ENCODE measurements at regions not wholly inside any gene's neighbourhood (a gene's known extent, or its start where the extent isn't known, plus 50 kb on each side); places are given as distances from the start of the nearest gene placed in this dataset.

- Histone ChIP-seq H3K27ac (ENCODE audit: low read depth in 2 of 2, low read length in 1 of 2) (no peak overlapping the region), H3K4me3 (ENCODE audit: low read depth in 1 of 2, low read length in 2 of 2) (no peak overlapping the region), H3K36me3 (ENCODE audit: control insufficient read depth in 2 of 2, insufficient read depth in 2 of 2, low read length in 1 of 2) (no peaks in the 10 kb centered on the region), H3K4me1 (ENCODE audit: control insufficient read depth in 2 of 2, insufficient read depth in 2 of 2, low read length in 1 of 2) (no peaks in the 10 kb centered on the region), H3K9me3 (ENCODE audit: control insufficient read depth in 2 of 2, insufficient read depth in 1 of 2, low read depth in 1 of 2, low read length in 1 of 2) (no peaks in the 10 kb centered on the region), H3K27me3 (ENCODE audit: control insufficient read depth in 1 of 2, insufficient read depth in 2 of 2, low read length in 2 of 2) (no peaks in the 10 kb centered on the region)
These were observed 111.4 kb upstream of the ZNF678 start for GRCh38 chr1:227451954-227452353.

GRCh38 chr1:227451057-227451456, 112.3 kb upstream of the ZNF678 start:
- Histone ChIP-seq H3K27me3 (ENCODE audit: control insufficient read depth in 1 of 2, insufficient read depth in 2 of 2, low read length in 2 of 2) (no peaks in the 10 kb centered on the region), H3K4me3 (ENCODE audit: low read depth in 1 of 2, low read length in 2 of 2) (no peak overlapping the region), H3K9me3 (ENCODE audit: control insufficient read depth in 2 of 2, insufficient read depth in 1 of 2, low read depth in 1 of 2, low read length in 1 of 2) (no peaks in the 10 kb centered on the region), H3K4me1 (ENCODE audit: control insufficient read depth in 2 of 2, insufficient read depth in 2 of 2, low read length in 1 of 2) (no peaks in the 10 kb centered on the region), H3K27ac (ENCODE audit: low read depth in 2 of 2, low read length in 1 of 2) (no peak overlapping the region), H3K36me3 (ENCODE audit: control insufficient read depth in 2 of 2, insufficient read depth in 2 of 2, low read length in 1 of 2) (no peaks in the 10 kb centered on the region)
- 64 to 85% methylated on average over 2 of the region's 2 CpGs for WGBS, 2 donors

- Histone ChIP-seq H3K4me3 (ENCODE audit: low read depth in 1 of 2, low read length in 2 of 2) (no peak overlapping the region), H3K9me3 (ENCODE audit: control insufficient read depth in 2 of 2, insufficient read depth in 1 of 2, low read depth in 1 of 2, low read length in 1 of 2) (no peaks in the 10 kb centered on the region), H3K27me3 (ENCODE audit: control insufficient read depth in 1 of 2, insufficient read depth in 2 of 2, low read length in 2 of 2) (no peaks in the 10 kb centered on the region), H3K4me1 (ENCODE audit: control insufficient read depth in 2 of 2, insufficient read depth in 2 of 2, low read length in 1 of 2) (no peaks in the 10 kb centered on the region), H3K36me3 (ENCODE audit: control insufficient read depth in 2 of 2, insufficient read depth in 2 of 2, low read length in 1 of 2) (no peaks in the 10 kb centered on the region), H3K27ac (ENCODE audit: low read depth in 2 of 2, low read length in 1 of 2) (no peak overlapping the region)
- WGBS, 2 donors, result 79 to 98% methylated on average over 2 of the region's 2 CpGs
These were observed 112.9 kb upstream of the ZNF678 start for GRCh38 chr1:227450489-227450888.

- no peaks in the 10 kb centered on the region for H3K4me1 ChIP-seq (ENCODE audit: control insufficient read depth in 2 of 2, insufficient read depth in 2 of 2, low read length in 1 of 2)
- no peaks in the 10 kb centered on the region for H3K9me3 ChIP-seq (ENCODE audit: control insufficient read depth in 2 of 2, insufficient read depth in 1 of 2, low read depth in 1 of 2, low read length in 1 of 2)
- H3K27me3 ChIP-seq (ENCODE audit: control insufficient read depth in 1 of 2, insufficient read depth in 2 of 2, low read length in 2 of 2), result no peaks in the 10 kb centered on the region
- H3K4me3 ChIP-seq (ENCODE audit: low read depth in 1 of 2, low read length in 2 of 2), result no peak overlapping the region
- H3K27ac ChIP-seq (ENCODE audit: low read depth in 2 of 2, low read length in 1 of 2), result no peak overlapping the region
- no peaks in the 10 kb centered on the region for H3K36me3 ChIP-seq (ENCODE audit: control insufficient read depth in 2 of 2, insufficient read depth in 2 of 2, low read length in 1 of 2)
- 81 to 83% methylated on average over 11 of the region's 11 CpGs for WGBS, 2 donors
These were observed 113.5 kb upstream of the ZNF678 start for GRCh38 chr1:227449741-227450441.

GRCh38 chr1:227449051-227449450, 114.3 kb upstream of the ZNF678 start:
- WGBS, 2 donors, result 46 to 63% methylated on average over 6 of the region's 6 CpGs
- Histone ChIP-seq H3K36me3 (ENCODE audit: control insufficient read depth in 2 of 2, insufficient read depth in 2 of 2, low read length in 1 of 2) (no peaks in the 10 kb centered on the region), H3K9me3 (ENCODE audit: control insufficient read depth in 2 of 2, insufficient read depth in 1 of 2, low read depth in 1 of 2, low read length in 1 of 2) (no peaks in the 10 kb centered on the region), H3K4me3 (ENCODE audit: low read depth in 1 of 2, low read length in 2 of 2) (no peak overlapping the region), H3K27ac (ENCODE audit: low read depth in 2 of 2, low read length in 1 of 2) (no peak overlapping the region), H3K27me3 (ENCODE audit: control insufficient read depth in 1 of 2, insufficient read depth in 2 of 2, low read length in 2 of 2) (no peaks in the 10 kb centered on the region), H3K4me1 (ENCODE audit: control insufficient read depth in 2 of 2, insufficient read depth in 2 of 2, low read length in 1 of 2) (no peaks in the 10 kb centered on the region)

GRCh38 chr1:227447531-227447990, 115.8 kb upstream of the ZNF678 start:
- Histone ChIP-seq H3K4me1 (ENCODE audit: control insufficient read depth in 2 of 2, insufficient read depth in 2 of 2, low read length in 1 of 2) (no peaks in the 10 kb centered on the region), H3K36me3 (ENCODE audit: control insufficient read depth in 2 of 2, insufficient read depth in 2 of 2, low read length in 1 of 2) (no peaks in the 10 kb centered on the region), H3K4me3 (ENCODE audit: low read depth in 1 of 2, low read length in 2 of 2) (no peak overlapping the region), H3K27ac (ENCODE audit: low read depth in 2 of 2, low read length in 1 of 2) (no peak overlapping the region), H3K27me3 (ENCODE audit: control insufficient read depth in 1 of 2, insufficient read depth in 2 of 2, low read length in 2 of 2) (no peaks in the 10 kb centered on the region), H3K9me3 (ENCODE audit: control insufficient read depth in 2 of 2, insufficient read depth in 1 of 2, low read depth in 1 of 2, low read length in 1 of 2) (no peaks in the 10 kb centered on the region)
- WGBS, 2 donors, result 48 to 50% methylated on average over 25 of the region's 25 CpGs

- no peaks in the 10 kb centered on the region for H3K9me3 ChIP-seq (ENCODE audit: control insufficient read depth in 2 of 2, insufficient read depth in 1 of 2, low read depth in 1 of 2, low read length in 1 of 2)
- H3K36me3 ChIP-seq (ENCODE audit: control insufficient read depth in 2 of 2, insufficient read depth in 2 of 2, low read length in 1 of 2), result no peaks in the 10 kb centered on the region
- H3K4me3 ChIP-seq (ENCODE audit: low read depth in 1 of 2, low read length in 2 of 2), result no peak overlapping the region
- H3K27me3 ChIP-seq (ENCODE audit: control insufficient read depth in 1 of 2, insufficient read depth in 2 of 2, low read length in 2 of 2), result no peaks in the 10 kb centered on the region
- H3K4me1 ChIP-seq (ENCODE audit: control insufficient read depth in 2 of 2, insufficient read depth in 2 of 2, low read length in 1 of 2), result no peaks in the 10 kb centered on the region
- no peak overlapping the region for H3K27ac ChIP-seq (ENCODE audit: low read depth in 2 of 2, low read length in 1 of 2)
- WGBS, 2 donors, result 94 to 97% methylated on average over 2 of the region's 2 CpGs
These were observed 117.6 kb upstream of the ZNF678 start for GRCh38 chr1:227445746-227446145.

GRCh38 chr1:227445092-227445674, 118.2 kb upstream of the ZNF678 start:
- H3K27ac ChIP-seq (ENCODE audit: low read depth in 2 of 2, low read length in 1 of 2), result no peak overlapping the region

GRCh38 chr1:227440182-227440581, 121.9 kb upstream of the CDC42BPA start:
- H3K4me1 ChIP-seq (ENCODE audit: control insufficient read depth in 2 of 2, insufficient read depth in 2 of 2, low read length in 1 of 2), result no peaks in the 10 kb centered on the region
- no peaks in the 10 kb centered on the region for H3K27me3 ChIP-seq (ENCODE audit: control insufficient read depth in 1 of 2, insufficient read depth in 2 of 2, low read length in 2 of 2)
- H3K9me3 ChIP-seq (ENCODE audit: control insufficient read depth in 2 of 2, insufficient read depth in 1 of 2, low read depth in 1 of 2, low read length in 1 of 2), result peaks cover 0 to 2% of the 10 kb centered on the region in 2 donors
- 39 to 42% methylated on average over 7 of the region's 7 CpGs for WGBS, 2 donors
- H3K4me3 ChIP-seq (ENCODE audit: low read depth in 1 of 2, low read length in 2 of 2), result no peak overlapping the region
- no peak overlapping the region for H3K27ac ChIP-seq (ENCODE audit: low read depth in 2 of 2, low read length in 1 of 2)
- H3K36me3 ChIP-seq (ENCODE audit: control insufficient read depth in 2 of 2, insufficient read depth in 2 of 2, low read length in 1 of 2), result no peaks in the 10 kb centered on the region

More at GRCh38 chr1:227445092-227445674, 118.2 kb upstream of the ZNF678 start:
- Histone ChIP-seq H3K27me3 (ENCODE audit: control insufficient read depth in 1 of 2, insufficient read depth in 2 of 2, low read length in 2 of 2) (no peaks in the 10 kb centered on the region), H3K9me3 (ENCODE audit: control insufficient read depth in 2 of 2, insufficient read depth in 1 of 2, low read depth in 1 of 2, low read length in 1 of 2) (no peaks in the 10 kb centered on the region), H3K4me3 (ENCODE audit: low read depth in 1 of 2, low read length in 2 of 2) (no peak overlapping the region), H3K36me3 (ENCODE audit: control insufficient read depth in 2 of 2, insufficient read depth in 2 of 2, low read length in 1 of 2) (no peaks in the 10 kb centered on the region), H3K4me1 (ENCODE audit: control insufficient read depth in 2 of 2, insufficient read depth in 2 of 2, low read length in 1 of 2) (no peaks in the 10 kb centered on the region)
- WGBS, 2 donors, result 81 to 91% methylated on average over 4 of the region's 4 CpGs

- Histone ChIP-seq H3K9me3 (ENCODE audit: control insufficient read depth in 2 of 2, insufficient read depth in 1 of 2, low read depth in 1 of 2, low read length in 1 of 2) (peaks cover 0 to 2% of the 10 kb centered on the region in 2 donors), H3K4me1 (ENCODE audit: control insufficient read depth in 2 of 2, insufficient read depth in 2 of 2, low read length in 1 of 2) (no peaks in the 10 kb centered on the region), H3K4me3 (ENCODE audit: low read depth in 1 of 2, low read length in 2 of 2) (peak overlapping the region in 1 of 2 donors; percentile 33), H3K36me3 (ENCODE audit: control insufficient read depth in 2 of 2, insufficient read depth in 2 of 2, low read length in 1 of 2) (no peaks in the 10 kb centered on the region), H3K27ac (ENCODE audit: low read depth in 2 of 2, low read length in 1 of 2) (no peak overlapping the region), H3K27me3 (ENCODE audit: control insufficient read depth in 1 of 2, insufficient read depth in 2 of 2, low read length in 2 of 2) (no peaks in the 10 kb centered on the region)
- WGBS, 2 donors, result 3 to 6% methylated on average over 7 of the region's 7 CpGs
These were observed 119.3 kb upstream of the CDC42BPA start for GRCh38 chr1:227437495-227438008.
